Upper lobe of left lung (tissue), 4 donors: ENCODE measurements at regions not wholly inside any gene's neighbourhood (a gene's known extent, or its start where the extent isn't known, plus 50 kb on each side); places are given as distances from the start of the nearest gene placed in this dataset.
"Not testable (repeated sequence)": the region's sequence is repeated elsewhere in the genome, so short reads cannot be mapped to it uniquely, and the experiment has no call there.

Source experiments
- POLR2A ChIP-seq, 4 donors: fragments of 450-650 bp; IDR thresholded peaks; one replicate each; pipeline ENCODE4 v1.5.1; 2016 to 2017; ENCODE audit warnings: antibody characterized with exemption in 4 of 4, mild to moderate bottlenecking in 2 of 4
- POLR2AphosphoS5 ChIP-seq, 2 donors: sonication (generic); formaldehyde crosslinking; IDR thresholded peaks; one replicate each; pipeline ENCODE4 v1.5.1; 2017; ENCODE audit warnings: antibody characterized with exemption in 2 of 2
- TF ChIP-seq, protein P1 (sequence below), 6 experiments: fragments of 450-650 bp in 4 of 6; fragments of 200-600 bp in 2 of 6; sonication (generic) in 2 of 6; IDR thresholded peaks; one replicate each; pipeline ENCODE4 v1.5.1; 2016 to 2019; ENCODE audit warnings: antibody characterized with exemption in 6 of 6

DNA sequence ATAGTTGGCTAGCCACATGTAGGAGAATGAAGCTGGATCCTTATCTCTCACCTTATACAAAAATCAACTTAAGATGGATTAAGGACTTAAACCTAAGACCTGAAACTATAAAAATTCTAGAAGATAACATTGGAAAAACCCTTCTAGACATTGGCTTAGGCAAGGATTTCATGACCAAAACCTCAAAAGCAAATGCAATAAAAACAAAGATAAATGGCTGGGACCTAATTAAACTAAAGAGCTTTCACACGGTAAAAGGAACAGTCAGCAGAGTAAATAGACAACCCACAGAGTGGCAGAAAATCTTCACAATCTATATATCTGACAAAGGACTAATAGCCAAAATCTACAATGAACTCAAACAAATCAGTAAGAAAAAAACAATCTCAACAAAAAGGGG lies 202.7 kb upstream of the ARID2 start:
- TF ChIP-seq, protein P1, sequence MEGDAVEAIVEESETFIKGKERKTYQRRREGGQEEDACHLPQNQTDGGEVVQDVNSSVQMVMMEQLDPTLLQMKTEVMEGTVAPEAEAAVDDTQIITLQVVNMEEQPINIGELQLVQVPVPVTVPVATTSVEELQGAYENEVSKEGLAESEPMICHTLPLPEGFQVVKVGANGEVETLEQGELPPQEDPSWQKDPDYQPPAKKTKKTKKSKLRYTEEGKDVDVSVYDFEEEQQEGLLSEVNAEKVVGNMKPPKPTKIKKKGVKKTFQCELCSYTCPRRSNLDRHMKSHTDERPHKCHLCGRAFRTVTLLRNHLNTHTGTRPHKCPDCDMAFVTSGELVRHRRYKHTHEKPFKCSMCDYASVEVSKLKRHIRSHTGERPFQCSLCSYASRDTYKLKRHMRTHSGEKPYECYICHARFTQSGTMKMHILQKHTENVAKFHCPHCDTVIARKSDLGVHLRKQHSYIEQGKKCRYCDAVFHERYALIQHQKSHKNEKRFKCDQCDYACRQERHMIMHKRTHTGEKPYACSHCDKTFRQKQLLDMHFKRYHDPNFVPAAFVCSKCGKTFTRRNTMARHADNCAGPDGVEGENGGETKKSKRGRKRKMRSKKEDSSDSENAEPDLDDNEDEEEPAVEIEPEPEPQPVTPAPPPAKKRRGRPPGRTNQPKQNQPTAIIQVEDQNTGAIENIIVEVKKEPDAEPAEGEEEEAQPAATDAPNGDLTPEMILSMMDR (IDR thresholded peaks at IDR 0.05): not testable (repeated sequence)
- TF ChIP-seq POLR2AphosphoS5, POLR2A (IDR thresholded peaks at IDR 0.05): not testable (repeated sequence)
